ENCODE measurements at regions not wholly inside any gene's neighbourhood (a gene's known extent, or its start where the extent isn't known, plus 50 kb on each side); places are given as distances from the start of the nearest gene placed in this dataset.
"Not testable (repeated sequence)": the region's sequence is repeated elsewhere in the genome, so short reads cannot be mapped to it uniquely, and the experiment has no call there.

DNA sequence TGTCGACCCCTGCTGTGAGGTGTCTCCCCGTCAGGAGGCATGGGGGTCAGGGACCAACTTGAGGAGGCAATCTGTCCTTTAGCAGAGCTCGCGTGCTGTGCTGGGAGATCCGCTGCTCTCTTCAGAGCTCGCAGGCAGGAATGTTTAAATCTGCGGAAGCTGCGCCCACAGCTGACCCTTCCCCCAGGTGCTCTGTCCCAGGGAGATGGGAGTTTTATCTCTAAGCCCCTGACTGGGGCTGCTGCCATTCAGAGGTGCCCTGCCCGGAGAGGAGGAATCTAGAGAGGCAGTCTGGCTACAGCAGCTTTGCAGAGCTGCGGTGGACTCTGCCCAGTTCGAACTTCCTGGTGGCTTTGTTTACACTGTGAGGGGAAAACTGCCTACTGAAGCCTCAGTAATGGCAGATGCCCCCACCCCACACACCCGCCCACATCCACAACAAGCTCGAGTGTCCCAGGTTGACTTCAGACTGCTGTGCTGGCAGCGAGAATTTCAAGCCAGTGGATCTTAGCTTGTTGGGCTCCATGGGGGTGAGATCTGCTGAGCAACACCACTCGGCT, 133.1 kb downstream of the CENPC start:
- DNase-seq (ENCODE audit: low read depth) = not testable (repeated sequence)

DNA sequence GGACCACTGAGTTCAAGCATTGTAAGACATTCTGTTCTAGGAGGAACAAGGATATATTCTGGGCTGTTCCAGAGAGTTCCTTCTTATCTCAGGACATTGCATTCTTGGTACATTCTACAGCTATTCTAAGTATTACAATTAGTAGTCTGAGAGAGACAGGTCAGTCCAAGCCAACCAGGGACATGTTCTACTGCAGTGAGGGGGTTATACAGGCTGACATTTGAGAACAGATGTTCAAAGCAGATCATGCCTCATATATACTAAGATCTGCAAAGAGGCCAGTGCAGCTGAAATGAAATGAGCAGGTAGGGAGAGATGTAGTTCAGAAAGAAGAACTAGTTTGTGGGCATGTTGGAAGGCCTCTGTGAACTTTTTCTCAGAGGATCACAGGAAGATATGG, 142.0 kb downstream of the CENPC start:
- no peak for DNase-seq (ENCODE audit: low read depth)

DNA sequence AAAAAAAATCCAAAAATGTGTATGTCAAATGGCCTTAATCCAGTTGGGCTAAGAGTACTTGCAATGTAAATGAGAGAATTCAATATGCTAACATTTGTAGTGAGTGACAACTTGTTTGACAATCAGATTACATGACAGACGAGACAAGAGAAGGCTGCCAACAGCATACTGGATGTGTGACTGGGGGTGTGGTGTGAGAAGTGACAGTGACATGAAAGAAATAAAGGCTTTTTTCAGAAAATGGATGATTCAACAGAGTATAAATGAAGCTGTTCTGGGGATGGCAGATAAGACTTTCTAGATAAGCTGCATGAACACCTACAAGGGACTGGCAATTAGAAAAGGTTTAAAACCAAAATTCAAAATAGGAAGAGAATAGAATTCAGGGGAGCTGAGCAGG, 143.4 kb downstream of the CENPC start:
- DNase-seq (ENCODE audit: low read depth) = no peak

DNA sequence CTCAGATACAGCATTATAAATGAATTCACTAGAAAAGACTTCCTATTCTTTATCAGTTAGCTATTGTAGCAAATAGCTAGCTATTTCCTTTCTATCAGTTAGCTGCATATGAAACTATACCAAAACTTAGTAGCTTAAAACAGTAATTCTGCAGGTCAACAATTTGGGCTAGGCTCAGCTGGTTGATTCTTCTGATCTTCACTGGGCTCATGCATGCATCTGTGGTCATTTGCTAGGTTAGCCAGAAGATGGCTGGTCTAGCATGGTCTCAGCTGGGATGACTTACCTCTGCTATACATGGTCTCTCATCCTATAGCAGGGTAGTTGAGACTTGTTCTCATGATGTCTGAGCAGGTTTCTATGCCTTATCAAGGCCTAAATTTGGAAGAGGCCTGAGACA, 147.4 kb downstream of the CENPC start:
- no peak for DNase-seq (ENCODE audit: low read depth)

DNA sequence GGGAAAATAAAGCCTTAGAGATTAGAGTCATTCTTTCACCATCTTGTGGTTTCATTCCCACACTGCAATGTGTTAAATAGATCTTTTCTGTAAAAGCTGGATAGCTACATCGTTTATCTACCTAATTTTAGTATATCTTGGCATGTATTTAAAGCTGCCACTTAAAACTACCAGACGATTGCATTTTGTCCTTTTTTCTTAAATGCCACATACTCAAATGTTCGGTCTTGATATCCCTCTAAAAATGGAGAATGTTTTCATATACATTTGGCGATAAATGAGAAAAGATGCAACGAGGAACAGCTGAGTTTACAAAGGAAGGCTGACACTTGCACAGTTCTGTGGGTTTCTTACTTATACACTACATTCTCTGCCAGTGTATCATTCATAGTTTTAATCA, 148.3 kb downstream of the CENPC start:
- DNase-seq (ENCODE audit: low read depth) = no peak

DNA sequence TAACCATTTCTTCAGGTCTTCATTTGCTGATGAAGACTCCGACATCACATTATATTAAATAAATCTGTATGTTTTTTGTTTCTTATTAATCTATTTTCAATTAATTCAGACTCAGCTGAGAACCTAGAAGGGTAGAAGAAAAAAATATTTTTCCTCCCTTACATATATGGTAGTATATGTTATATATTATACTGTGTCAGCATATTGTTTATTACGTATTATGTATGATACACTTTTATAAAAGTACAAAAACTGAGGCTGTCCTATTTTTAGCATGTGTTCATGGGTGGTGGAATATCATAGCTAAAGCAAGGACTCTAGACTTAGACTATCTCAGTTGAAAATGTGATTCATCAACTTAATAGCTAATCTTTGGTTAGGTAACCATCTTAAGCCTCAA, 149.3 kb downstream of the CENPC start:
- no peak for DNase-seq (ENCODE audit: low read depth)

DNA sequence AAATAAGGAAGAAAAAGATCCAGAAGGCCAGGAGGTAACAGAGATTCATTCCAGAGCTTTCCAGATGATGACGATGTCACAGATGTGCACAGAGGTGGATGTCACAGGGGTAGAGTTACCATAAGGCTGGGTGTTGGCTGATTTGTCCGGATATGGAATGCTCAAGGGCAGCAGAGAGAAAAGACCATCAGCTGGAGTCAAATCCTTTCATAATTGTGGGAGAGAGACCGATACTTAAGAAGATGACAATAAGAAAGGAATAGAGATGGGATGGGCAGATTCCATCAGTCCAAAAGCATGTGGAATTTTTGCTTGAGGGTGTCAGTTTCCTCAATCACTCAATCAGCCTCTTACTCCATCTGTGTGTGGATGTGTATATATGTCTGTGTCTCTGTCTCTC, 150.4 kb downstream of the CENPC start:
- DNase-seq (ENCODE audit: low read depth) = no peak

DNA sequence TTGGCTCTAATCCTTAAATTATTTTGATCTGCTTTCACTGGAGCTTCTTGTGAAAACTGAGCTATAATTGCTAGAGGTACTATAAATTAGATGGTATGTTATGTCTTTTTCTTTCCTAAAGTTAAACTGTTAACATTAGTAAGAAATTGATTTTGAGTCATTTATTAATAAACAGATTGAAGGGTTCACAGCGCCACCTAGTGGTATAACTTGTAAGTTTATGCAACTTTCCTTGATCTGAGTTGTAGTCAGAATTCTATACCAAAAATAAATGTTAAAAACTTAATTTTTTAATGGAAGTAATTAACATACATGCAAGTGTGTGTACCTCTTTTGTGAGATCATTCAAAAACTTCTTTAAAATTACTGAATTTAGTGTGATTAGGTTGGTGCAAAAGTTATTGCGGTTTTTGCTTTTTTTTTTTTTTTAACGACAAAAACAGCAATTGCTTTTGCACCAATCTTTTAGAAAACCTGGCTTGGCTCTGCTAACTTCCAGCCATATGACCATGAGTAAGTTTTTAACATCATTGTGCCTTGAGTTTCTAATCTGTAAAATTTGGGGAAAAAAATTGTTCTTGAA, 151.5 kb downstream of the CENPC start:
- DNase-seq (ENCODE audit: low read depth) = no peak

DNA sequence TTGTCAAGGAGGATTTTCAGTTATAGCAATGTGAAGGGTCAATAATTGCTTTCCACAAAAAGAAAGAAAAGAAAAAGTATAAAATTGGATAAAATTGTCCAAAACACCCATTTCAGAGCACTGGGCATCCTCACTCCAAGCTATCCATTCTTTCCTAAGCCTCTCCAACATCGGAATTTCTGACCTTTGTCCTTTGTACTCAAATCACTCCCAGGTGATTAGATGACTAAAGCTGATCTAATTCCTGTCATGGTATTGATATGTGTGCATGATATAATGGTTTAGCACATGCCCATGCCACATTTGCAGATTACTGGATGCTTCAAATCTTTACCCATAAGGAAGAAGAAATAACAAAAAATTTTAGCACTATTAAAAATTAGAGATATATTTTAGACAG, 152.3 kb downstream of the CENPC start:
- no peak for DNase-seq (ENCODE audit: low read depth)

DNA sequence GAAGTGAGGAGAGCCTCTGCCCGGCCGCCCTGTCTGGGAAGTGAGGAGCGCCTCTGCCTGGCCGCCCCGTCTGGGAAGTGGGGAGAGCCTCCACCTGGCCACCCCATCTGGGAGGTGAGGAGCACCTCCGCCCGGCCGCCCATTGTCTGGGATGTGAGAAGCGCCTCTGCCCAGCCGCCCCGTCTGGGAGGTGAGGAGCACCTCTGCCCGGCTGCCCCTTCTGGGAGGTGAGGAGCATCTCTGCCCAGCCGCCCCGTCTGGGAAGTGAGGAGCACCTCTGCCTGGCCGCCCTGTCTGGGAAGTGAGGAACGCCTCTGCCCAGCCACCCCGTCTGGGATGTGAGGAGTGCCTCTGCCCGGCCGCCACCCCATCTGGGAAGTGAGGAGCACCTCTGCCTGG, 163.9 kb downstream of the CENPC start:
- not testable (repeated sequence) for DNase-seq (ENCODE audit: low read depth)

DNA sequence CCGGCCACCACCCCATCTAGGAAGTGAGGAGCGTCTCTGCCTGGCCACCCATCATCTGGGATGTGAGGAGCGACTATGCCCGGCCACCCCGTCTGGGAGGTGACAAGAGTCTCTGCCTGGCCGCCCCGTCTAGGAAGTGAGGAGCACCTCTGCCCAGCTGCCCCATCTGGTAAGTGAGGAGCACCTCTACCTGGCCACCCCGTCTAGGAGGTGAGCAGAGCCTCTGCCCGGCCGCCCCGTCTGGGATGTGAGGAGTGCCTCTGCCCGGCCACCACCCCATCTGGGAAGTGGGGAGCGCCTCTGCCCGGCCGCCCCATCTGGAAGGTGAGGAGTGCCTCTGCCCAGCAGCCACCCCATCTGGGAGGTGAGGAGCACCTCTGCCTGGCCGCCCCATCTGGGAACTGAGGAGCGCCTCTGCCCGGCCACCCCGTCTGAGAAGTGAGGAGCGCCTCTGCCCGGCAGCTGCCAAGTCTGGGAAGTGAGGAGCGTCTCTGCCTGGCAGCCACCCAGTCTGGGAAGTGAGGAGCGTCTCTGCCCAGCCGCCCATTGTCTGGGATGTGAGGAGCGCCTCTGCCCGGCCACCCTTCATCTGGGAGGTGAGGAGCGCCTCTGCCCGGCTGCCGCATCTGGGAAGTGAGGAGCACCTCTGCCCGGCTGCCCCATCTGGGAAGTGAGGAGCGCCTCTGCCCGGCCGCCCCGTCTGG, 164.4 kb downstream of the CENPC start:
- not testable (repeated sequence) for DNase-seq (ENCODE audit: low read depth)

DNA sequence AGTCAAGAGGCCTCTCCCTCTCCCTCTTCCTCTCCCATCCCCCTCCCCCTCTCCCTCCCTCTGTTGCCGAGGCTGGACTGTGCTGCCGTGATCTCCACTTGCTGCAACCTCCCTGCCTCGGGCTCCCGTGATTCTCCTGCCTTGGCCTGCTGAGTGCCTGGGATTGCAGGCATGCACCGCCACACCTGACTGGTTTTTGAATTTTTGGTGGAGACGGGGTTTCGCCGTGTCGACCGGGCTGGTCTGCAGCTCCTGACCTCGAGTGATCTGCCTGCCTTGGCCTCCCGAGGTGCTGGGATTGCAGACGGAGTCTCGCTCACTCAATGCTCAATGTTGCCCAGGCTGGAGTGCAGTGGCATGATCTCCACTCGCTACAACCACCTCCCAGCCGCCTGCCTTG, 165.1 kb downstream of the CENPC start:
- DNase-seq (ENCODE audit: low read depth) = no peak

DNA sequence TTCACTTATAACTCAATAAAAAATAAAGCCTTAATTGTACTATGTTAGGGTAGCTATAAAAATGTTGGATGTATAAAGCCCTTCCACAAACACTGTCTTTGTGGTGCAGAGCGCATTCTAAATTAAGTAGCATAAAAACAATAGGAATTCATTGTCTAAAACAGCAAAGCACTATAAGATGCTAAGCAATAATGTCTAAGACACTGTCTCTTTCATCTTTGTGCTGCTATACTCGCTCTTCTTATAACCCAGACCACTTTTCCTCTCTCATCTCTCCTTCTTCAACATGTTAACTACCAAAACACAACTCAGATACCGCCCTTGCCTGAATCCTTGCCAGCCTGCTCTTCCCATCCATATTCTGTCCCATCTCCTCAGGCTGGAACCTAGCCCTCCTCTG, 170.0 kb downstream of the CENPC start:
- no peak for DNase-seq (ENCODE audit: low read depth)

DNA sequence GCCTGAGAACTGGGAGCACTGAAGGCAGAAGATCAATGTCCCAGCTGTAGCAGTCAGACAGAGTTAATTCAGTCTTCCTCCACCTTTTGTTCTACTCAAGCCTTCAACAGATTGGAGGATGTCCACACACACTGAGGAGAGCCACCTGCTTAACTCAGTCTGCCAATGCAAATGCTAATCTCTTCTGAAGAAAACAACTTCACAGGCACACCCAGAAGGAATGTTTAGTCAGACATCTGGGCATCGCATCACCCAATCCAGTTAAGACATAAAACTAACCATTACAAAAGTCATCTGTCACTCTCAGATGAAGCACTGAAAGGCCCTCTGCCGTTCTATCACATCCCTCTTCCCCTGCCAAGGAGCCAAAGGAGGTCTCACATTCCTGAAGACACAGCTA, 173.7 kb downstream of the CENPC start:
- DNase-seq (ENCODE audit: low read depth) = no peak

DNA sequence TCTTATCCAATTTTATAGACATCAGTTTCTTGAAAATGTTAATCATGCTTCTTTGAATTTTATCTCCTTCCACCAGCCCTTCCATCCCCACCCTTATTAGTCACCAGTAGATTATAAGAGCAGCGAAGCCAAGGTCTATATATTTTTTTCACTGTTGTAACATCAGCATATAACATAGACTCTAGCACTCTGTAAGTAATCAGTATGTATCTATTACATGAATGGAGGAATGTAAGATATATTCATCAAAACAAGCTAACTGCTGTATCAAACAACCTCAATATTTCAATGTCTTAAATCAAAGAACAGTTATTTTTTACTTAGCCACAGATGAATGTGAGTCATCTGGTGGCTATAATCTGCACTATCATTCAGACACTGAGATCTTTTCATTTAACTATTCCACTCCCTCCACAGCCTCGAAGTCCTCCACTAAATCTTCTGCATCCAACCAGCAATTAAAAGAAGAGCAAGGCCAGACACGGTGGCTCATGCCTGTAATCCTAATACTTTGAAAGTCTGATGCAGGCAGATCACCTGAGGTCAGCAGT, 178.9 kb downstream of the CENPC start:
- DNase-seq (ENCODE audit: low read depth) = no peak

DNA sequence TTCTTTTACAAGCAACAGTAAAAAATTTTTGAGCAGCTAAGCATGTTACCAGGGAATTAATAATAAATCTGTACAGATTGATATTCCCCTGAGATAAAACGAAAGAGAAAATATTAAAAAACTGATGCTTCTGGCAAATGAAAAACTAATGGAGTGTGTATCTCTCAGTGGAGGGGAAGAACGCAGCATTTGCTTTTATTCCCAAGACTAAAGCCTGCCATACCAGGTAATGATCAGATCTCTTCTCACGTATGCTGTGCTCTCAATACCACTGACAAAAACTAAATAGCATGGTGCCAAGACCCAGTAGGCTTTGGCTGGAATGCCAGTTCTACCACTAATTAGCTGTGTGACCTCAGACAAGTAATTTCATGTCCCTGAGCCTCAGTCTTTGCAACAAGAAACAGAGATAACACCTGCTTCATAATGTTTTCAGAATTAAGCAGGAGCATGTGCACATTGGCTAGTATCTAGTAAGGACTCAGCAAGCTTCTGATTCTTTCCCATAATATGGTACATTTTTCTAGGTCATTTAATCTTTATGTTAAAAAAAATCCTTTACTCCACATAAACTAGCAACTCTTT, 179.6 kb downstream of the CENPC start:
- no peak for DNase-seq (ENCODE audit: low read depth)

DNA sequence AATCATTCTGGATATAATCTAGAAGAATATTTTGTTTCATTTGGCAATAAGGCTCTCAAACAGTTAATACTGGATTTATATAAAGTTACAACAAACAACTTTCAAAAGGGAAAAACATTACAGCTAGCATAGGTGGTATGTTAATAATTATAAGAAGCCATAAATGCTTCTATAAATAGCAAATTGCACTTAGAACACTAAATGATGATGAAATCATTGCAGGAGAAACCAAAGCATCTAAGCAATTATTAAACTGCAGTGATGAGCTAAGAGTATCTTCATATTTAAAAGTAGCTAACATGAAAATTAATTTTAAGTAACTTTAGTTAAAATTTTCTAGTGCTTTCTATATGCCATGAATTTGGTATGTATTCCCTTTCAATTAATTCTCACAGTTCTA, 189.5 kb downstream of the CENPC start:
- DNase-seq (ENCODE audit: low read depth) = no peak

DNA sequence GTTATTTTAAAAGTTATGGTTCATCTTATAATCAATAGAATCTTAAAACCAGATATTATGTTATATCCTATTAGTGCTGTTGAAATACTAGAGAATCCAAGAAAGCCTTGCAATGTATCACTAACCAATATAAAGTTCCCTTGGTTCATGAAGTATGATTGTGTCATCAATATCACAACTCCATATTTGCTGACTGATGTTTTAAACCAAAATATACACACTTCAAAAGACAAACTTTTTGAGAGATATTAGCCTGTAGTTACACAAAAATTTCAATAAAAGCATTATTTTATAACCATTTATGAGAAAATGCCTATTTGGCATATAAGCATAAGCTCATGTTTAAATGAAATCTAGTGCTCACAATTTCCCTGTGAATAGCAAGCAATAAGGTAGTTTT, 198.6 kb downstream of the CENPC start:
- DNase-seq (ENCODE audit: low read depth) = no peak

DNA sequence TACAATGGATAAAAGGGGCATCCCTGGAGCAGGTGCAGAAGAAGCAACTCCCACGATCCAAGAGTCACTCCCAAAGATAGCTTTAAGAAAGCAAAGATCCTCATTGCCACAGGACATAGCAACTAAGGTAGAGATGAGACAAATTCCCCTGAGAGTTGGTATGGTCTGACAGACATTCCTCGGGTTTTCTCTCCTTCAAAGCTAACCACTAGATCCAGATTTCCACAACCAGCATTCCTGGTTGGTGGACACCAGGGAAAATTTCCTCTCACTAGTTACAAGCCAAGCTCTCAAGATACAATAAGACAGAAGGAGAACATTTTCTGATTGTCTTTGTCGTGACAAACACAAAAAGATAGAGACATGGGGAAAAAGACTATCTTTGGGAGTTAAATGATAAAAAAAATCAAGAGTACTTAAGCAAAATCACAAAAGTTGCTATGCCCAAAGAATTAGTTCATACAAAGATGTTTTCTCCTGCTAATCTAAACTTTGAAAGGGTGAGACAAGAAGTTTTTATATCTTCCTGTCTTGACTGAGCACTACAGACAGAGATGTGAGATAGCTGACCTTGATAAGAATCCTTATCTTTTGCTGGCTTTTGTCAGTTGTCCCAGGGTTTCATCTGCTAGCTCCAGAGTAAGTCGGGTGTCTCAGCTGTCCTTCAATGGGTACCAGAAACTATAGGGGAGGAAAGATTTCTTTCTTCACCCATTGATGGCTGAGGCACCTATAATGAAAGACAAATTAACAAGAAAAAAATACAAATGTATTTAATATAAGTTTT, 200.5 kb downstream of the CENPC start:
- DNase-seq (ENCODE audit: low read depth) = no peak

DNA sequence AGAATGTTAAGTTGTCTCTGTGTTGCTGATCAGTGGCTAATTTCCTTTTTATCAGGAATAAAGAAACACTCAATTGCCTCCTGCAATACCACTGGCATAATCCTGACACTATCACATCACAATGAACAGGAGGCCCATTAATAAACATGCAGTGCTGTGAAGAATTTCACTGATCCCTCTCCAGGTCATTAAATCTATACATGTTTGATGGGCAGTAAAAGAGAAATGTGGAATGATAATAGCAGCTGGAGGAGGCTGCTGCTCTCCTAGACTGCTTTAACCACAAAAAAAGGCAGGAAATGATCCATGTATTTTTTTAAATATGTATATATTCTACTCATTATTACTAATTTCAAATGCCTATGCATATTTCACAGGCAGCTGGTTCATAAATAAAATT, 202.1 kb downstream of the CENPC start:
- no peak for DNase-seq (ENCODE audit: low read depth)

DNA sequence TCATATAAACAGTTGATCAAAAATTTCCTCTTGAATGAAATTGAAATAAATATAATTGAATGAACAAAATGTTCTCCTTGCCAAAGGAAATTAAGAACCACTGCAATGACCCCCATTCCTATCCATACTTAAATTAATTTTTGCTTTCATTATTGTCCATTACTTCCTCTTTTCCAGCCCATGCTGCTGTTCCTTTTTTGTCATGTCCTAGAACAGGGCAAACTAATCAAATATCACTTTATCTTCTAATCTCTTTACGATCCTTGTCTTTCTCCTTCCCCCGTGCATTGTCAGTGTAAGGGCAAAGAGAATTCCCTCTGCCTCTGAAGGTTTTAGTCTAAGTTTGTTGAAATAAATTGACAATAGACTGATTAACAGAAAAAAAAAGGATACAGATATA, 203.0 kb downstream of the CENPC start:
- DNase-seq (ENCODE audit: low read depth) = no peak

DNA sequence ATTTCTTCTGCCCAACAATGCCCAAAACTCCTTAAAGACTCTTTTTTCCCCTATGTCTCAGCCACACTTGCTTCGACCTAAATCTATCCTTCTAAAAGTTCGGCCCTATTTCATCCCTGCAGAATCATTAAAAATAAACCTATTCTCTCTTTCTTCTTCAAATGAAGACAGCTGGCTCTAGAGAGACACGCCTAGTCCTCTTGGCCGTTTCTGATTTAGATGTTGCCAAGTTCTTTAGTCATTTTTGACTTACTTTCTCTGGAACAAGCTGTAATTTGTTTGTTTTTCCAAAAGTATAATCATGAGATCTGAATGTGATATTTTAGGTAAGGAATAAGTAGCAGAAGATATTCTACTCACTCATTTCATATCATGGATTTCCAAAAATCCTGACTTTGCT, 211.6 kb downstream of the CENPC start:
- DNase-seq (ENCODE audit: low read depth) = no peak

All from T follicular helper cell (primary cell).